ENCODE measurements at regions not wholly inside any gene's neighbourhood (a gene's known extent, or its start where the extent isn't known, plus 50 kb on each side); places are given as distances from the start of the nearest gene placed in this dataset.

DNA sequence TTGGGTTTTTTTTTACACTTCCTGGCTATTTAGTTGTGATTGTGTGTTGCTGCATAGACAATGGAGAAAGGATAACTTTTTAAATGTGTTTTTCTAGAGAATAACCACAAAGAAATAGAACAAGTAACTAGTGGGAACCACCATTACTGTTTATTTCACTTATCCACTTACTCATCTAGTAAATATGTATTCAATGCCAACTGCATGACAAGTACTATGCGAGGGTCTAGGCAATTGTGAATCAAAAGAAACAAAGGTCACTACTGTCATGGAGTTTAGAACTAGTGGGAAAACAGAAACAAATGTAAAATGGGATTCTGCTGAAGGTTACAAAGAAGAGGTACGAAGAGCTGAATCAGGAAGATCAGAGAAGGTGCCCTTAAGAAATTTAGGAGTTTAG, 600.9 kb upstream of the ROBO2 start:
- no peaks in the 10 kb centered on the region for H3K36me3 ChIP-seq (ENCODE audit: control insufficient read depth, insufficient read depth, low read length)
- no peak for ATAC-seq
- H3K27ac ChIP-seq (ENCODE audit: low read length): no peak overlapping the region
- no peaks in the 10 kb centered on the region for H3K27me3 ChIP-seq (ENCODE audit: control insufficient read depth, insufficient read depth, low read length)
- H3K4me1 ChIP-seq (ENCODE audit: control insufficient read depth, insufficient read depth, low read length): no peaks in the 10 kb centered on the region
- H3K9me3 ChIP-seq (ENCODE audit: control insufficient read depth, insufficient read depth, low read depth, low read length): no peaks in the 10 kb centered on the region
- in situ Hi-C loops (cut with HindIII; ENCODE audit: low pct_unique_long_range_greater_than_20kb, low sequenced_read_pairs): no loop called here
- H3K4me3 ChIP-seq (ENCODE audit: low read depth in 2 of 2, low read length in 2 of 2): no peak overlapping the region
- intact Hi-C loops (cut with micrococcal nuclease; ENCODE audit: unreplicated experiment): no loop called here
- DNase-seq (ENCODE audit: low read depth, low spot score): no peak
- BruUV-seq (replicated peaks): no TSS peak
- TF ChIP-seq, protein P1, sequence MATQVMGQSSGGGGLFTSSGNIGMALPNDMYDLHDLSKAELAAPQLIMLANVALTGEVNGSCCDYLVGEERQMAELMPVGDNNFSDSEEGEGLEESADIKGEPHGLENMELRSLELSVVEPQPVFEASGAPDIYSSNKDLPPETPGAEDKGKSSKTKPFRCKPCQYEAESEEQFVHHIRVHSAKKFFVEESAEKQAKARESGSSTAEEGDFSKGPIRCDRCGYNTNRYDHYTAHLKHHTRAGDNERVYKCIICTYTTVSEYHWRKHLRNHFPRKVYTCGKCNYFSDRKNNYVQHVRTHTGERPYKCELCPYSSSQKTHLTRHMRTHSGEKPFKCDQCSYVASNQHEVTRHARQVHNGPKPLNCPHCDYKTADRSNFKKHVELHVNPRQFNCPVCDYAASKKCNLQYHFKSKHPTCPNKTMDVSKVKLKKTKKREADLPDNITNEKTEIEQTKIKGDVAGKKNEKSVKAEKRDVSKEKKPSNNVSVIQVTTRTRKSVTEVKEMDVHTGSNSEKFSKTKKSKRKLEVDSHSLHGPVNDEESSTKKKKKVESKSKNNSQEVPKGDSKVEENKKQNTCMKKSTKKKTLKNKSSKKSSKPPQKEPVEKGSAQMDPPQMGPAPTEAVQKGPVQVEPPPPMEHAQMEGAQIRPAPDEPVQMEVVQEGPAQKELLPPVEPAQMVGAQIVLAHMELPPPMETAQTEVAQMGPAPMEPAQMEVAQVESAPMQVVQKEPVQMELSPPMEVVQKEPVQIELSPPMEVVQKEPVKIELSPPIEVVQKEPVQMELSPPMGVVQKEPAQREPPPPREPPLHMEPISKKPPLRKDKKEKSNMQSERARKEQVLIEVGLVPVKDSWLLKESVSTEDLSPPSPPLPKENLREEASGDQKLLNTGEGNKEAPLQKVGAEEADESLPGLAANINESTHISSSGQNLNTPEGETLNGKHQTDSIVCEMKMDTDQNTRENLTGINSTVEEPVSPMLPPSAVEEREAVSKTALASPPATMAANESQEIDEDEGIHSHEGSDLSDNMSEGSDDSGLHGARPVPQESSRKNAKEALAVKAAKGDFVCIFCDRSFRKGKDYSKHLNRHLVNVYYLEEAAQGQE (IDR thresholded peaks at IDR 0.05; ENCODE audit: insufficient read depth in 1 of 2, low read depth in 2 of 2, low read length in 1 of 2): no peak
- TF ChIP-seq, protein P2, sequence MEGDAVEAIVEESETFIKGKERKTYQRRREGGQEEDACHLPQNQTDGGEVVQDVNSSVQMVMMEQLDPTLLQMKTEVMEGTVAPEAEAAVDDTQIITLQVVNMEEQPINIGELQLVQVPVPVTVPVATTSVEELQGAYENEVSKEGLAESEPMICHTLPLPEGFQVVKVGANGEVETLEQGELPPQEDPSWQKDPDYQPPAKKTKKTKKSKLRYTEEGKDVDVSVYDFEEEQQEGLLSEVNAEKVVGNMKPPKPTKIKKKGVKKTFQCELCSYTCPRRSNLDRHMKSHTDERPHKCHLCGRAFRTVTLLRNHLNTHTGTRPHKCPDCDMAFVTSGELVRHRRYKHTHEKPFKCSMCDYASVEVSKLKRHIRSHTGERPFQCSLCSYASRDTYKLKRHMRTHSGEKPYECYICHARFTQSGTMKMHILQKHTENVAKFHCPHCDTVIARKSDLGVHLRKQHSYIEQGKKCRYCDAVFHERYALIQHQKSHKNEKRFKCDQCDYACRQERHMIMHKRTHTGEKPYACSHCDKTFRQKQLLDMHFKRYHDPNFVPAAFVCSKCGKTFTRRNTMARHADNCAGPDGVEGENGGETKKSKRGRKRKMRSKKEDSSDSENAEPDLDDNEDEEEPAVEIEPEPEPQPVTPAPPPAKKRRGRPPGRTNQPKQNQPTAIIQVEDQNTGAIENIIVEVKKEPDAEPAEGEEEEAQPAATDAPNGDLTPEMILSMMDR (IDR thresholded peaks at IDR 0.05): no peak
- TF ChIP-seq TCF7L2 (IDR thresholded peaks at IDR 0.05; ENCODE audit: low read depth, low read length): no peak
- no peak for TF ChIP-seq POLR2AphosphoS5 (IDR thresholded peaks at IDR 0.05; ENCODE audit: low read depth, low read length)
- no peak for TF ChIP-seq SIN3A (IDR thresholded peaks at IDR 0.05; ENCODE audit: borderline replicate concordance, insufficient read depth, low read depth, low read length)
- ChIA-PET CTCF (no interaction called here), POLR2A (no interaction called here)

DNA sequence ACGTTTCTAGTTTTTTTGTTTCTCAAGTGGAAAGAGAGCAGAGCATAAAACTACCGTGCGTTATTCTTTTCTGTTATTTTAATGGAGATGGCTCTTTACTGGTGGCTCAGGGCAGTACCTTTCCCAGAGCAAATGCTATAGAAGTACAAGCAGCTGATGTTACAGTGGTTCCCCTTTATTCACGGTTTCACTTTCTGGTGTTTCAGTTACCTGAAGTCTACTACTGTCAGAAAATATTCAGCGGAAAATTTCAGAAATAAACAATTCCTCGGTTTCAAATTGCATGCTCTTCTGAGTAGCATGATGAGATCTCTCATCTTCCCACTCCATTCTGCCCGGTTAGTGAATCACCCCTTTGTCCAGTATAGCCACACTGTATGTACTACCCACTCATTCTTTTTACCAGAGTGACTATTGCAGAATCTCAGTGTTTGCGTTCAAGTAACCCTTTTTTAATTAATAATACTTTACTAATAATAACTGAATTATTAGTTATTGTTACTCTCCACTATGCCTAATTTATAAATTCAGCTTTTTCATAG, 597.5 kb upstream of the ROBO2 start:
- no peaks in the 10 kb centered on the region for H3K27me3 ChIP-seq (ENCODE audit: control insufficient read depth, insufficient read depth, low read length)
- DNase-seq (ENCODE audit: low read depth, low spot score): no peak
- no peaks in the 10 kb centered on the region for H3K36me3 ChIP-seq (ENCODE audit: control insufficient read depth, insufficient read depth, low read length)
- in situ Hi-C loops (cut with HindIII; ENCODE audit: low pct_unique_long_range_greater_than_20kb, low sequenced_read_pairs): no loop called here
- no TSS peak for BruUV-seq (replicated peaks)
- CTCF ChIA-PET: no interaction called here
- intact Hi-C loops (cut with micrococcal nuclease; ENCODE audit: unreplicated experiment): no loop called here
- no peak for ATAC-seq
- TF ChIP-seq SIN3A (IDR thresholded peaks at IDR 0.05; ENCODE audit: borderline replicate concordance, insufficient read depth, low read depth, low read length): no peak
- no peak for TF ChIP-seq TCF7L2 (IDR thresholded peaks at IDR 0.05; ENCODE audit: low read depth, low read length)
- no peak for TF ChIP-seq POLR2AphosphoS5 (IDR thresholded peaks at IDR 0.05; ENCODE audit: low read depth, low read length)
- H3K4me1 ChIP-seq (ENCODE audit: control insufficient read depth, insufficient read depth, low read length): no peaks in the 10 kb centered on the region
- POLR2A ChIA-PET: no interaction called here
- no peaks in the 10 kb centered on the region for H3K9me3 ChIP-seq (ENCODE audit: control insufficient read depth, insufficient read depth, low read depth, low read length)
- H3K27ac ChIP-seq (ENCODE audit: low read length): no peak overlapping the region
- no peak overlapping the region for H3K4me3 ChIP-seq (ENCODE audit: low read depth in 2 of 2, low read length in 2 of 2)

DNA sequence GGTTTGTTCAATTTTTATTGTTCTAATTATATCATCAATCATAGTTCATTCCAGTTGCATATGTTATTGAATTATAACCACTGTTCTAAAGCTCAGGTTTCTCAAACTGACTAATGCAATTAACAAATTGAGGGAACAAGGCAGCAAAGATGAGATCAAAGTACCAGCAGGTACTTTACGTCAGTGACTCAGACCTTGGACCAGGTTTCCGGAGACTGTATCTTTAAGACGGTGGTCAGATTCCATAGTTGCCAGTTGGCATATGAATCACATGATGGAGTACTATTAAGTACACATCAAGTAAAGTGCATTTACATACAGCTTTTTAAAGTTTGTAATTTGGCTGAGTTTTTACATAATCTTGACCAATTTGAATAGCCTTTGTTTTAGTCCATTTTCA, 583.6 kb upstream of the ROBO2 start:
- POLR2A ChIA-PET: no interaction called here
- no TSS peak for BruUV-seq (replicated peaks)
- in situ Hi-C loops (cut with HindIII; ENCODE audit: low pct_unique_long_range_greater_than_20kb, low sequenced_read_pairs) (no loop called here), intact Hi-C loops (cut with micrococcal nuclease; ENCODE audit: unreplicated experiment) (no loop called here)
- H3K27ac ChIP-seq (ENCODE audit: low read length): no peak overlapping the region
- DNase-seq (ENCODE audit: low read depth, low spot score): no peak
- H3K36me3 ChIP-seq (ENCODE audit: control insufficient read depth, insufficient read depth, low read length): no peaks in the 10 kb centered on the region
- H3K4me3 ChIP-seq (ENCODE audit: low read depth in 2 of 2, low read length in 2 of 2): no peak overlapping the region
- CTCF ChIA-PET: no interaction called here
- no peak for TF ChIP-seq TCF7L2 (IDR thresholded peaks at IDR 0.05; ENCODE audit: low read depth, low read length)
- ATAC-seq: no peak
- H3K27me3 ChIP-seq (ENCODE audit: control insufficient read depth, insufficient read depth, low read length): no peaks in the 10 kb centered on the region
- H3K4me1 ChIP-seq (ENCODE audit: control insufficient read depth, insufficient read depth, low read length): no peaks in the 10 kb centered on the region
- H3K9me3 ChIP-seq (ENCODE audit: control insufficient read depth, insufficient read depth, low read depth, low read length): no peaks in the 10 kb centered on the region; the same call in 1 of the 2 replicates

All from Panc1 (cell line).